K562 (cell line): ENCODE measurements at regions not wholly inside any gene's neighbourhood (a gene's known extent, or its start where the extent isn't known, plus 50 kb on each side); places are given as distances from the start of the nearest gene placed in this dataset.

Experiments
- ATAC-seq: fragments of 200-7000 bp; cut with Tn5 transposase; 3 replicates; pipeline ENCODE4 v1.9.1; 2020; ENCODE audit warnings: moderate library complexity
- BruUV-seq: library from RNA; stranded (reverse); fragments of 400-500 nt; replicated peaks from 2 replicates; lab custom pipeline; 2021; lab: Mats Ljungman, UMichigan
- CTCF ChIA-PET: fragments of 300-600 bp; formaldehyde crosslinking; extraction: SDS; loops from one replicate; lab custom pipeline; 2021; ENCODE audit warnings: low intra/inter-chr PET ratio; lab: Yijun Ruan, JAX
- POLR2A ChIA-PET: fragments of 300-600, 350-650 bp; sonication (Branson Sonifier 250); formaldehyde crosslinking; extraction: SDS; loops from one replicate; lab custom pipeline; 2021; ENCODE audit warnings: antibody characterized with exemption, inconsistent platforms; lab: Yijun Ruan, JAX
- DNase-seq, 4 experiments: peaks; one replicate each; pipeline versions ENCODE4 v3.0.0 to v3.0.0-alpha.2; 2011 to 2018; ENCODE audit warnings: low spot score in 3 of 4, mixed read lengths in 3 of 4; ENCODE audit errors: extremely low read depth in 1 of 4
- FAIRE-seq: peaks from 2 replicates; lab custom pipeline; 2011; peaks lifted over from hg19 to GRCh38; lab: Jason Lieb, UNC
- H2AFZ ChIP-seq: 2 replicates; pipeline ENCODE4 v1.6.0; 2011; ENCODE audit warnings: low read depth, low read length, control low read depth, inconsistent platforms
- H3K27ac ChIP-seq: fragments of 200-600 bp; 3 replicates; pipeline ENCODE4 v1.8.0; 2011; ENCODE audit warnings: low read depth, mild to moderate bottlenecking, control low read depth, inconsistent platforms, low read length, moderate library complexity, mixed read lengths; ENCODE audit errors: extremely low read depth
- H3K27me3 ChIP-seq, 2 experiments: fragments of 300-600 bp in 1 of 2; 2 replicates in 1 of 2; 3 replicates in 1 of 2; pipeline versions ENCODE4 v1.6.0 to v1.8.0; 2011; ENCODE audit warnings: inconsistent platforms in 2 of 2, low read length in 2 of 2, mild to moderate bottlenecking in 1 of 2, mixed read lengths in 1 of 2, moderate library complexity in 1 of 2; ENCODE audit not compliant: control insufficient read depth in 2 of 2, insufficient read depth in 2 of 2
- H3K36me3 ChIP-seq: fragments of 300-600 bp; 3 replicates; pipeline ENCODE4 v1.8.0; 2011; ENCODE audit warnings: mild to moderate bottlenecking, low read length, inconsistent platforms; ENCODE audit not compliant: control insufficient read depth, insufficient read depth
- H3K4me1 ChIP-seq, 2 experiments: fragments of 200-600 bp in 1 of 2; replicated peaks in 1 of 2; 2 replicates in 1 of 2; 3 replicates in 1 of 2; pipeline versions ENCODE4 v1.5.1 to v1.8.0; 2011; ENCODE audit warnings: inconsistent platforms in 2 of 2, low read length in 2 of 2, mild to moderate bottlenecking in 1 of 2, mixed read lengths in 1 of 2, moderate library complexity in 1 of 2; ENCODE audit not compliant: control insufficient read depth in 2 of 2, insufficient read depth in 2 of 2
- H3K4me2 ChIP-seq: 2 replicates; pipeline ENCODE4 v1.6.1; 2011; ENCODE audit warnings: low read length, control low read depth, inconsistent platforms, mixed read lengths; ENCODE audit not compliant: insufficient read depth
- H3K4me3 ChIP-seq: fragments of 200-600 bp; sonication (generic), shearing (Covaris generic); 2 replicates; pipeline ENCODE4 v1.5.1; 2016; ENCODE audit warnings: control low read depth, inconsistent platforms
- H3K79me2 ChIP-seq: fragments of 200-600 bp; 3 replicates; pipeline ENCODE4 v1.8.0; 2011; ENCODE audit warnings: low read length, inconsistent platforms; ENCODE audit not compliant: control insufficient read depth, insufficient read depth
- H3K9ac ChIP-seq, 2 experiments: 2 replicates each; pipeline versions ENCODE4 v1.6.0 to v1.6.1; 2011; ENCODE audit warnings: low read depth in 2 of 2, low read length in 2 of 2, control low read depth in 1 of 2, inconsistent platforms in 1 of 2, mild to moderate bottlenecking in 1 of 2, mixed read lengths in 1 of 2; ENCODE audit not compliant: insufficient read depth in 1 of 2
- H3K9me1 ChIP-seq: one replicate; pipeline ENCODE4 v1.6.0; 2011; ENCODE audit warnings: inconsistent platforms, mild to moderate bottlenecking, low read length, moderate library complexity; ENCODE audit not compliant: control insufficient read depth, insufficient read depth
- H3K9me3 ChIP-seq: replicated peaks from 2 replicates; pipeline ENCODE4 v1.5.1; 2011; ENCODE audit warnings: low read depth, low read length, inconsistent platforms; ENCODE audit not compliant: control insufficient read depth, insufficient read depth
- H4K20me1 ChIP-seq: replicated peaks from 2 replicates; pipeline ENCODE4 v1.6.1; 2011; ENCODE audit warnings: low read length, inconsistent platforms, mixed read lengths; ENCODE audit not compliant: control insufficient read depth, insufficient read depth
- CBFA2T2 ChIP-seq: fragments of 450-650 bp; conservative IDR thresholded peaks from 2 replicates; pipeline ENCODE4 v1.6.1; 2017; ENCODE audit warnings: mild to moderate bottlenecking
- EWSR1 ChIP-seq: fragments of 450-650 bp; IDR thresholded peaks from 2 replicates; pipeline ENCODE4 v1.6.1; 2018; ENCODE audit warnings: borderline replicate concordance, mild to moderate bottlenecking, low read depth, moderate library complexity; ENCODE audit not compliant: partially characterized antibody
- MECOM ChIP-seq: fragments of 250-450 bp; sonication (Bioruptor Pico); IDR thresholded peaks from 2 replicates; pipeline ENCODE4 v1.8.0; 2022; ENCODE audit warnings: inconsistent platforms
- OTX1 ChIP-seq: fragments of 450-650 bp; formaldehyde crosslinking; IDR thresholded peaks from 2 replicates; pipeline ENCODE4 v1.4.0; 2022; ENCODE audit warnings: mild to moderate bottlenecking
- RNF2 ChIP-seq: sonication (generic); IDR thresholded peaks from 2 replicates; pipeline ENCODE4 v1.6.1; 2016
- ZNF431 ChIP-seq: sonication (generic); formaldehyde crosslinking; IDR thresholded peaks from 2 replicates; pipeline ENCODE4 v1.8.0; 2022; ENCODE audit warnings: mild to moderate bottlenecking, missing genetic modification reagents
- WGBS: fragments of 100-300 bp; shearing (Covaris generic); methylation state at CpG from one replicate; pipeline ENCODE4 v1.1.6; 2016; ENCODE audit warnings: low coverage, mixed read lengths; ENCODE audit not compliant: insufficient coverage; ENCODE audit errors: missing lambda C conversion rate; 5-methylcytosine and 5-hydroxymethylcytosine counted together
- in situ Hi-C: fragments of 300-500 bp; cut with MboI; formaldehyde crosslinking; loops from 4 replicates; pipeline ENCODE4 v1.15.0; 2018; ENCODE audit warnings: inconsistent platforms, mixed read lengths
- intact Hi-C: fragments of 100-400 bp; cut with micrococcal nuclease; formaldehyde crosslinking; loops from 2 replicates; pipeline ENCODE4 v1.14.2; 2022
- TF ChIP-seq, protein P1 (sequence below): sonication (generic); formaldehyde crosslinking; IDR thresholded peaks from 2 replicates; pipeline ENCODE4 v1.8.0; 2022; ENCODE audit warnings: missing genetic modification reagents, mild to moderate bottlenecking, moderate library complexity, borderline replicate concordance

- TF ChIP-seq EWSR1: no peak
- no peak for TF ChIP-seq ZNF431 (CRISPR knock-in tag)
- no peak for TF ChIP-seq CBFA2T2
- TF ChIP-seq RNF2: no peak
- no peak for TF ChIP-seq OTX1
These were observed 435.2 kb upstream of the AUTS2 start (continued) for GRCh38 chr7:69162931-69163670.

DNA sequence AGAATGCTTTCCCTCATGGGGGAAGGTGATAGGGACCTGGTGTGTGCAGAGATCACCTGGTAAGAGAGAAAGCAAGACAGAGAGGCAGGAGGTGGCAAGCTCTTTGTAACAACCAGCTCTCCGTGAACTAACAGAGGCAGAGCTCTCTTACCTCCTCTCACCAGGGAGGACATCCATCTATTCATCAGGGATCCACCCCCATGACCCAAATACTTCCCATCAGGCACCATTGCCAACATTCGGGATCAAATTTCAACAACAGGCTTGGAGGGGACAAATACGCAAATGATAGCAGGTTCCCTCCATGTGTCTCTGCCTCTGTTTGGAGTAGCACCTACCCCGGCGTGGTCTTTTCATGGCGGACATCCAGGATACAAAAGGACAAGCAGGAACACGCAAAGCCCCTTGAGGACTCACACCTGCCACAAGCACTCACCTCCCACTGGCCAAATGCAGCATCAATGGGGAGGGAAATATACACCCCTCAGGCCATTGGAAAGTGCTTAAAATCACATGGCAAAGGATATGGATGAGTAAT, 431.2 kb upstream of the AUTS2 start:
- in situ Hi-C loops (no loop called here), intact Hi-C loops (no loop called here)
- FAIRE-seq: no peak
- Histone ChIP-seq H3K9me3 (no peaks in the 10 kb centered on the region), H3K4me2 (no peak overlapping the region), H2AFZ (no peak overlapping the region), H4K20me1 (no peaks in the 10 kb centered on the region), H3K27me3 (no peaks in the 10 kb centered on the region), H3K4me1 (no peaks in the 10 kb centered on the region), H3K27ac (no peak overlapping the region), H3K79me2 (no peaks in the 10 kb centered on the region), H3K9me1 (no peaks in the 10 kb centered on the region), H3K4me3 (no peak overlapping the region), H3K9ac (no peak overlapping the region), H3K36me3 (no peaks in the 10 kb centered on the region)
- no TSS peak for BruUV-seq
- ChIA-PET CTCF (no interaction called here), POLR2A (no interaction called here)
- WGBS: 3% methylated on average over 7 of the region's 7 CpGs
- no peak for DNase-seq
- no peak for ATAC-seq
- TF ChIP-seq MECOM (CRISPR knock-in tag) (no peak), ZNF431 (CRISPR knock-in tag) (no peak)
- TF ChIP-seq, protein P1, sequence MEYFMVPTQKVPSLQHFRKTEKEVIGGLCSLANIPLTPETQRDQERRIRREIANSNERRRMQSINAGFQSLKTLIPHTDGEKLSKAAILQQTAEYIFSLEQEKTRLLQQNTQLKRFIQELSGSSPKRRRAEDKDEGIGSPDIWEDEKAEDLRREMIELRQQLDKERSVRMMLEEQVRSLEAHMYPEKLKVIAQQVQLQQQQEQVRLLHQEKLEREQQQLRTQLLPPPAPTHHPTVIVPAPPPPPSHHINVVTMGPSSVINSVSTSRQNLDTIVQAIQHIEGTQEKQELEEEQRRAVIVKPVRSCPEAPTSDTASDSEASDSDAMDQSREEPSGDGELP (CRISPR knock-in tag): no peak
